ENCODE measurements at regions not wholly inside any gene's neighbourhood (a gene's known extent, or its start where the extent isn't known, plus 50 kb on each side); places are given as distances from the start of the nearest gene placed in this dataset.

DNA sequence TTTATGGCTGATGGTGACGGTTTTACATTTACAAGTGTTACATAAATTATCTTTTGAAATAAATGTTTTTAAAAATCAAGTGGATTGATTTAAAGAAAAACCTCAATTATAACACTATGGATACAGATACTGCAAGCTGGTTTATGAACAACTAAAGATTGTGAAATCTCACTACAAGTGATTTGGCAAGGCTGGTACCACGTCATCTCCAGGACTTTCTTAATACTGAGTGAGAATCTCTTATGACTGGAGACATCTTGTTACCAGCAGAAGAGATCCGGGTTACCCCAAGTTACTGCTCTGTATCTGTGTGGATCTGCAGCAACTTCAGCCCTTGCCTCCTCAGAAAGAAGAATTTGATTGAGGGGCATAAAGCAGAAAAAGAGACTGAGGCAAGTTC, 452.9 kb downstream of the MN1 start:
- no peak overlapping the region for H3K4me3 ChIP-seq (ENCODE audit: insufficient read depth, low read depth, low read length)
- H3K27me3 ChIP-seq (ENCODE audit: control insufficient read depth, insufficient read depth, low read length) = no peaks in the 10 kb centered on the region
- no peak for DNase-seq
- H3K36me3 ChIP-seq (replicated peaks; ENCODE audit: control insufficient read depth, insufficient read depth, low read length) = no peaks in the 10 kb centered on the region

GRCh38 chr22:27349456-27349855, 452.1 kb downstream of the MN1 start:
- no peaks in the 10 kb centered on the region for H3K27me3 ChIP-seq (ENCODE audit: control insufficient read depth, insufficient read depth, low read length)
- H3K36me3 ChIP-seq (replicated peaks; ENCODE audit: control insufficient read depth, insufficient read depth, low read length) = no peaks in the 10 kb centered on the region
- no peak for DNase-seq
- no peak overlapping the region for H3K4me3 ChIP-seq (ENCODE audit: insufficient read depth, low read depth, low read length)

DNA sequence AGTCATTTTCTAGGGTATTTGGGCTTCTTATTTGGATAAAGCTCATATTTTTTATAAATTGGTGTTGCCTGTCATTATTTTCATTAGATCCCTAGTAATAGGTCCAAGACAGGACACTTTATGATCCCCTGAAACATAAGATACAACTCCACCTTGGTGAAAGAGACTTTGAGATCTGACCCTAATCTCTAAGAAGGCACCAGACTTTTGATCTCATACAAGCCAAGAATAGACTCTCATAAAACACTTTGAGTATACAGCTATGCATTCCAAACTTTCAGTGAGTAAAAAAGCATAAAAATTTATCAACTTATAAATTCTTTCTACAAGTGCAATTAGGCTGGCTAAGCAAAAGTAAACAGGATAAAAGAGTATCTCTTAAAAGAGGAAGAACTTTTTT, 451.2 kb downstream of the MN1 start:
- Histone ChIP-seq H3K4me3 (ENCODE audit: insufficient read depth, low read depth, low read length) (no peak overlapping the region), H3K36me3 (replicated peaks; ENCODE audit: control insufficient read depth, insufficient read depth, low read length) (no peaks in the 10 kb centered on the region), H3K27me3 (ENCODE audit: control insufficient read depth, insufficient read depth, low read length) (no peaks in the 10 kb centered on the region)
- no peak for DNase-seq

GRCh38 chr22:27352426-27352825, 449.1 kb downstream of the MN1 start:
- no peaks in the 10 kb centered on the region for H3K27me3 ChIP-seq (ENCODE audit: control insufficient read depth, insufficient read depth, low read length)
- no peak overlapping the region for H3K4me3 ChIP-seq (ENCODE audit: insufficient read depth, low read depth, low read length)
- DNase-seq = no peak
- H3K36me3 ChIP-seq (replicated peaks; ENCODE audit: control insufficient read depth, insufficient read depth, low read length) = no peaks in the 10 kb centered on the region

GRCh38 chr22:27358096-27358870, 443.3 kb downstream of the MN1 start:
- no peak for DNase-seq
- Histone ChIP-seq H3K27me3 (ENCODE audit: control insufficient read depth, insufficient read depth, low read length) (no peaks in the 10 kb centered on the region), H3K36me3 (replicated peaks; ENCODE audit: control insufficient read depth, insufficient read depth, low read length) (no peaks in the 10 kb centered on the region), H3K4me3 (ENCODE audit: insufficient read depth, low read depth, low read length) (no peak overlapping the region)

DNA sequence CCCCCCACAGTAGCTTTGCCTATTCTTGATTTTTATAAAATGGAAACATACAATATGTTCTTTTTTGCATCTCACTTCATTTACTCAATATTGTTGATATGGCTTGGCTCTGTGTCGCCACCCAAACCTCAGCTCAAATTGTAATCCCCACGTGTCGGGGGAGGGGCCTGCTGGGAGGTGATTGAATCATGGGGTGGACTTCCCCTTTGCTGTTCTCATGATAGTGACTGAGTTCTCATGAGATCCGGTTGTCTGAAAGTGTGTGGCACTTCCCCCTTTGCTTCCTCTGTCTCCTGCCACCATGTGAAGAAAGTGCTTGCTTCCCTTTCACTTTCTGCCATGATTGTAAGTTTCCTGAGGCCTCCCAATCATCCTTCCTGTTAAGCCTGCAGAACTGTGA, 431.3 kb downstream of the MN1 start:
- no peaks in the 10 kb centered on the region for H3K27me3 ChIP-seq (ENCODE audit: control insufficient read depth, insufficient read depth, low read length)
- no peak overlapping the region for H3K4me3 ChIP-seq (ENCODE audit: insufficient read depth, low read depth, low read length)
- no peak for DNase-seq
- H3K36me3 ChIP-seq (replicated peaks; ENCODE audit: control insufficient read depth, insufficient read depth, low read length) = no peaks in the 10 kb centered on the region

DNA sequence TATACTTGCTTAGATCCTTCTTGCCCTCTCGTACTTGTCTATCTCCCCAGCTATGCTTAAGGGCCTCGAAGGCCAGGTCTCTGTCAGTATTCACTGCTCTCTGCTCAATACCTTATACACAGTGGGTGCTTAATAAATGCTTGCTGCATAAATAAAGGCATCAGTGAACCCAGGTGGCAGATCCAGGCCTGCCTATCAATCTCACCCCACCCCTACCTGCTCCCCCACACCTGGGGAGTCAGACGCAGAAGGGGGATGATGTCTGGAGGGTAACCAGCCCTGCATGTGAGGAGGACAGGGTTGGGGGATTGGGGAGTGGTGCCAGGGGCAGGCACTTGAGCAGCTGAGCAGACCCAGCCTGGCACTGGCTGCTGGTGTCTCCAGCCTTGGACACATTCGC, 430.6 kb downstream of the MN1 start:
- H3K4me3 ChIP-seq (ENCODE audit: insufficient read depth, low read depth, low read length) = no peak overlapping the region
- no peaks in the 10 kb centered on the region for H3K27me3 ChIP-seq (ENCODE audit: control insufficient read depth, insufficient read depth, low read length)
- DNase-seq = no peak
- no peaks in the 10 kb centered on the region for H3K36me3 ChIP-seq (replicated peaks; ENCODE audit: control insufficient read depth, insufficient read depth, low read length)

GRCh38 chr22:27372364-27372763, 429.2 kb downstream of the MN1 start:
- Histone ChIP-seq H3K4me3 (ENCODE audit: insufficient read depth, low read depth, low read length) (no peak overlapping the region), H3K27me3 (ENCODE audit: control insufficient read depth, insufficient read depth, low read length) (no peaks in the 10 kb centered on the region), H3K36me3 (replicated peaks; ENCODE audit: control insufficient read depth, insufficient read depth, low read length) (no peaks in the 10 kb centered on the region)
- no peak for DNase-seq

DNA sequence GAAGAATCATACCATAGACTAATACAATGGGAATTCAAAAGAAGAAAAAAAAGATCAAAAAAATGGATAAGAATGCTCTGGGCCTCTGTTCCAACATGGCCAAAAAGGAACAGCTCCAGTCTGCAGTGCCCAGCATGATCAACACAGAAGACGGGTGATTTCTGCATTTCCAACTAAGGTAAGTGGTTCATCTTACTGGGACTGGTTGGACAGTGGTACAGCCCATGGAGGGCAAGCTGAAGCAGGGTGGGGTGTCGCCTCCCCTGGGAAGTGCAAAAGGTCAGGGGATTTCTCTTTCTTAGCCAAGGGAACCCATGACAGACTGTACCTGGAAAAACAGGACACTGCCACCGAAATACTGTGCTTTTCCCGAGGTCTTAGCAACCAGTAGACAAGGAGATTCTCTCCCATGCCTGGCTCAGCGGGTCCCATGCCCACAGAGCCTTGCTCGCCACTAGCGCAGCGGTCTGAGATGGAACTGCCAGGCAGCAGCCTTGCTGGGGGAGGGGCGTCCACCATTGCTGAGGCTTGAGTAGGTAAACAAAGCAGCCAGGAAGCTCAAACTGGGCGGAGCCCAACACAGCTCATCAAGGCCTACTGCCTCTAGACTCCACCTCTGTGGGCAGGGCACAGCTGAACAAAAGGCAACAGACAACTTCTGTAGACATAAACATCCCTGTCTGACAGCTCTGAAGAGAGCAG, 428.4 kb downstream of the MN1 start:
- DNase-seq = peak; percentile 62
- no peak overlapping the region for H3K4me3 ChIP-seq (ENCODE audit: insufficient read depth, low read depth, low read length)

DNA sequence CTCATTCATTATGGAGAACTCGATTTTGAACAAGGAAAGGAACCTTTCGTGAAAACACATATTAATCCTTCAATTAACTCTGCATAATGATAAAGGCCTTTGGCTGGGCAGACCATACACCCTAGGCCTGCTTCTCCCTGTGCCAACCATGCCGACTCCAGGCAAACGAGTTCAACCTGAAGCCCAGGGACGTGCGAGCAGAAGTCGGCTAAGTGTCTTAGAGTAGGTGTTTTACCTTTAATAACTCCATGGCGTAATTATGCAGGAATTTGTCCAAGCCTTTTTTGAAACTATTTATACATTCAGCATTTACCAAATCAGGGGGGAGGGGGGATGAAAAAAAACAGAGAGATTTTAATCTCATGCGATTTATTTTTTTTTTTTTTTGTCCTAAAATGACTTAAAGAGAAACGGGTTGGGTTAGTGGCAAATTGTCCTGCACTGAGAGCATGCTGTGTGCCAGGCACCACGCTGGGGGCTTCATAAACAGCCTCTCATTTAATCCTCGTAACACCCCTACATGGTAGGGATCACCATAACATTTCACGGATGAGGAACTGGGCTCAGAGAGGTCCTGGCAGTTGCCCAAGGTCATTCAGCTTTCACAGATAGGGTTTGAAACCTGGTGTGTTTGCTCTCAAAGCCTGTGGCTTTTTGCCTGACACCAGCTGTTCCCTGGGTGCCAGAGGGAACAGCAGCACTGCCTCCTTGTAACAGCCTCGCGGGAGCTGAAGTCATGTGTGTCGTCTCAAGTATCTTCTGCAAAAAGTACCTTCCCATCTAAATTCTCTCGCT, 423.9 kb downstream of the MN1 start:
- no peaks in the 10 kb centered on the region for H3K27me3 ChIP-seq (ENCODE audit: control insufficient read depth, insufficient read depth, low read length)
- H3K4me3 ChIP-seq (ENCODE audit: insufficient read depth, low read depth, low read length) = no peak overlapping the region
- no peaks in the 10 kb centered on the region for H3K36me3 ChIP-seq (replicated peaks; ENCODE audit: control insufficient read depth, insufficient read depth, low read length)
- DNase-seq = no peak

More for the DNA sequence above, 428.4 kb downstream of the MN1 start:
- H3K36me3 ChIP-seq (replicated peaks; ENCODE audit: control insufficient read depth, insufficient read depth, low read length) = no peaks in the 10 kb centered on the region
- no peaks in the 10 kb centered on the region for H3K27me3 ChIP-seq (ENCODE audit: control insufficient read depth, insufficient read depth, low read length)

DNA sequence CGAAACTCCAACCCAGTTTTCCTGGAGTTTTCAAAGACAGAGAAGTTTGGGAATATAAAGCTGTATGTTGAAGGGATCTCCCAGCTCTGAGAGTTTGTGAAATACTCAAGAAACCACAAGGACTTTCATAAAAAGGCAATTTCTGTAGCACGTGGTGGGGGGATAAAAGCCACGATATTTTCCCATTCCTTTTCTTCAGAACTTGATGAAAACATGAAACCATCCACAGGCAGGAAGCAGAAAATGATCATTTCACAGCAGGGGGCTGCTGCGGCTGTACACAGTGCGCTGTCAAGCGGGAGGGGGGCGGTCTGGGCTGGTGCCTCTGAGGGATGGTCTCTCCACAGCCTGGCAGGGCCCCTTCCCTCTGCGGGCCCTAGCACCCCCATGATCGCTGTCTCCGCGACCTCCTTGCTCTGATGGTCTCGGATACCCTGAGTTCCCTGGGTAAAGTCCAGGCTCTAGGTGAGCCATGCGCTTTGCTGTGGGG, 423.2 kb downstream of the MN1 start:
- H3K27me3 ChIP-seq (ENCODE audit: control insufficient read depth, insufficient read depth, low read length) = no peaks in the 10 kb centered on the region
- DNase-seq = no peak
- no peaks in the 10 kb centered on the region for H3K36me3 ChIP-seq (replicated peaks; ENCODE audit: control insufficient read depth, insufficient read depth, low read length)
- H3K4me3 ChIP-seq (ENCODE audit: insufficient read depth, low read depth, low read length) = no peak overlapping the region

- Histone ChIP-seq H3K27me3 (ENCODE audit: control insufficient read depth, insufficient read depth, low read length) (no peaks in the 10 kb centered on the region), H3K4me3 (ENCODE audit: insufficient read depth, low read depth, low read length) (no peak overlapping the region), H3K36me3 (replicated peaks; ENCODE audit: control insufficient read depth, insufficient read depth, low read length) (no peaks in the 10 kb centered on the region)
- DNase-seq = no peak
These were observed 422.6 kb downstream of the MN1 start for GRCh38 chr22:27378995-27379394.

DNA sequence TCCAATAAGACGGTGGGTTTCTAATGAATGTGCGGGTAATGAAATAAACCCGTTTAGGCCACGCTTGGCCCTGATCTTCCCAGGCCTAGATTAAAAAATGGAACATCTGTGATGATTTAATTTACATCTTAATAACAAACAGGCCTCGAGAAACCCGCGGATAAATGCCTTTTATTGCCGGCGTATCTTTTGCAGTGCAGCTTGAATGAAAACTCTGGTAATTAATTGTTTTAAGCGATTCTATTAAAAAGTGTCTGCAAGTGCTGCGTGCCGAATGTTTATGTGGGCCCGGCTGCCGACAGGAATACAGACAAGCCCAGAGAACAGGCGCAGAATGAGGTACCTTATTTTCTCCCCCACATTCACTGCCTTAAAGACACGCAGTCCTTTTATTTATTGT, 420.7 kb downstream of the MN1 start:
- H3K36me3 ChIP-seq (replicated peaks; ENCODE audit: control insufficient read depth, insufficient read depth, low read length) = no peaks in the 10 kb centered on the region
- no peaks in the 10 kb centered on the region for H3K27me3 ChIP-seq (ENCODE audit: control insufficient read depth, insufficient read depth, low read length)
- DNase-seq = no peak
- H3K4me3 ChIP-seq (ENCODE audit: insufficient read depth, low read depth, low read length) = no peak overlapping the region

DNA sequence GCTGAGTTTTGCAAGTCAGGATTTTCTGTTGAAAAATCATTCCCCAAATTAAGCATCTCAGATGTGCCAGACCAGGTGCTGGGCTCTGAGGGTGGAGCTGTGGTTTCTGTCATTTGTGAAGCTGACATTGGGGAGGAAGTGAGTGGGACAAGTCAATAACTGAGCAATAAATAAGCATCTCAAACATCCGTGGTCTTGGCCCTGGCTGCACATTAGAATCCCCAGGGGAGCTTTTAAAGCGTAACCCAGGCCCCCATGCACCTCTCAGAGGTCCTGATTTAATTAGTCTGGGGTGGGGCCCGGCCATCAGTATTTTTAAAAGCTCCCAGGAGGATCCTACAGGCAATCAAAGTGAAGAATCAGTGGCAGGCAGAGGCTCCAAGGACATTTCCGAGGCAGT, 420.0 kb downstream of the MN1 start:
- H3K4me3 ChIP-seq (ENCODE audit: insufficient read depth, low read depth, low read length) = no peak overlapping the region
- DNase-seq = no peak
- no peaks in the 10 kb centered on the region for H3K27me3 ChIP-seq (ENCODE audit: control insufficient read depth, insufficient read depth, low read length)
- no peaks in the 10 kb centered on the region for H3K36me3 ChIP-seq (replicated peaks; ENCODE audit: control insufficient read depth, insufficient read depth, low read length)

Measured in H7 (cell line).